GM12872 (cell line): ENCODE measurements at regions not wholly inside any gene's neighbourhood (a gene's known extent, or its start where the extent isn't known, plus 50 kb on each side); places are given as distances from the start of the nearest gene placed in this dataset.

Experiments
- CTCF ChIP-seq: IDR thresholded peaks from 3 replicates; pipeline ENCODE4 v1.5.1; 2011; ENCODE audit warnings: low read depth, mild to moderate bottlenecking, low read length, moderate library complexity; ENCODE audit not compliant: insufficient read depth

- no peak for TF ChIP-seq CTCF
Measured at GRCh38 chr9:26537211-26537610, 355.4 kb downstream of the CAAP1 start.

GRCh38 chr9:26535151-26535550 is 357.5 kb downstream of the CAAP1 start:
- no peak for TF ChIP-seq CTCF

- TF ChIP-seq CTCF: no peak
Measured at GRCh38 chr9:26530841-26531240, 361.8 kb downstream of the CAAP1 start.

GRCh38 chr9:26527931-26528330 is 364.7 kb downstream of the CAAP1 start:
- no peak for TF ChIP-seq CTCF

GRCh38 chr9:26524267-26524666 is 368.3 kb downstream of the CAAP1 start:
- TF ChIP-seq CTCF: no peak

- TF ChIP-seq CTCF: no peak
Measured at GRCh38 chr9:26523577-26523976, 369.0 kb downstream of the CAAP1 start.

GRCh38 chr9:26520141-26520540 is 372.5 kb downstream of the CAAP1 start:
- no peak for TF ChIP-seq CTCF
